ENCODE measurements at regions not wholly inside any gene's neighbourhood (a gene's known extent, or its start where the extent isn't known, plus 50 kb on each side); places are given as distances from the start of the nearest gene placed in this dataset.
A peak's percentile ranks its signal among the peaks of the same experiment; 100 is the strongest.

- peak; percentile 62 for ATAC-seq (ENCODE audit: poor library complexity)
- Histone ChIP-seq H3K36me3 (ENCODE audit: insufficient read depth, low read length) (peaks cover 25% of the 10 kb centered on the region), H3K27me3 (ENCODE audit: control insufficient read depth in 1 of 2, insufficient read depth in 2 of 2, low read length in 2 of 2) (no peaks in the 10 kb centered on the region), H3K27ac (ENCODE audit: low read depth in 1 of 2, low read length in 2 of 2) (peak overlapping the region; percentile 48 to 86), H3K4me1 (ENCODE audit: insufficient read depth, low read length) (peaks cover 8% of the 10 kb centered on the region), H3K4me3 (ENCODE audit: low read length) (peak overlapping the region; percentile 11), H3K9me3 (ENCODE audit: control insufficient read depth in 1 of 2, insufficient read depth in 1 of 2, low read length in 2 of 2) (peaks cover 4 to 20% of the 10 kb centered on the region in 2 experiments)
- Mint-ChIP-seq H3K9me3 (peaks cover 27% of the 10 kb centered on the region), H3K4me3 (peak overlapping the region; percentile 62), H3K4me1 (ENCODE audit: low read depth) (peaks cover 38% of the 10 kb centered on the region), H3K27me3 (no peaks in the 10 kb centered on the region), H3K36me3 (ENCODE audit: low read depth) (peaks cover 79% of the 10 kb centered on the region), H3K27ac (peak overlapping the region; percentile 94)
- ChIA-PET CTCF (no interaction called here), POLR2A (no interaction called here)
- DNase-seq: peak in 3 of 14 experiments; percentile 71 to 84 (median 80)
- intact Hi-C loops (cut with DNase I, micrococcal nuclease): loop anchor here (2.0 to 5.0 kb wide), 7 partner anchors 21 to 1642 kb away; partner anchors contain the start of genes ASMTL (in 2 of the 2) and CD99 (in 1 of the 2)
- no peak for TF ChIP-seq CTCF (IDR thresholded peaks at IDR 0.05)
These were observed 61.6 kb upstream of the CD99 start for GRCh38 chrX:2629316-2630007.

GRCh38 chrX:2628751-2629315 is 62.3 kb upstream of the CD99 start:
- Histone ChIP-seq H3K4me1 (ENCODE audit: insufficient read depth, low read length) (peaks cover 8% of the 10 kb centered on the region), H3K27me3 (ENCODE audit: control insufficient read depth in 1 of 2, insufficient read depth in 2 of 2, low read length in 2 of 2) (no peaks in the 10 kb centered on the region), H3K9me3 (ENCODE audit: control insufficient read depth in 1 of 2, insufficient read depth in 1 of 2, low read length in 2 of 2) (peaks cover 4 to 20% of the 10 kb centered on the region in 2 experiments), H3K4me3 (ENCODE audit: low read length) (no peak overlapping the region), H3K36me3 (ENCODE audit: insufficient read depth, low read length) (peaks cover 25% of the 10 kb centered on the region), H3K27ac (ENCODE audit: low read depth in 1 of 2, low read length in 2 of 2) (peak overlapping the region; percentile 48 to 86)
- peaks cover 38% of the 10 kb centered on the region for H3K4me1 Mint-ChIP-seq (ENCODE audit: low read depth)
- TF ChIP-seq CTCF (IDR thresholded peaks at IDR 0.05): no peak
- peaks cover 86% of the 10 kb centered on the region for H3K36me3 Mint-ChIP-seq (ENCODE audit: low read depth)
- peak; percentile 28 for ATAC-seq (ENCODE audit: poor library complexity)
- CTCF ChIA-PET: no interaction called here
- POLR2A ChIA-PET: no interaction called here
- H3K4me3 Mint-ChIP-seq: peak overlapping the region; percentile 62
- H3K27me3 Mint-ChIP-seq: no peaks in the 10 kb centered on the region
- H3K27ac Mint-ChIP-seq: peak overlapping the region; percentile 94
- peak in 5 of 14 experiments; percentile 5 to 75 (median 61) for DNase-seq
- intact Hi-C loops (cut with DNase I, micrococcal nuclease): loop anchor here in 1 of 2 experiments (5.0 kb wide), 3 partner anchors 977 to 1642 kb away; partner anchors contain the start of gene ASMTL
- peaks cover 27% of the 10 kb centered on the region for H3K9me3 Mint-ChIP-seq

GRCh38 chrX:2627272-2627867 is 63.7 kb upstream of the CD99 start:
- Mint-ChIP-seq H3K4me3 (no peak overlapping the region), H3K9me3 (peaks cover 27% of the 10 kb centered on the region), H3K27me3 (no peaks in the 10 kb centered on the region), H3K4me1 (ENCODE audit: low read depth) (peaks cover 38% of the 10 kb centered on the region), H3K36me3 (ENCODE audit: low read depth) (peaks cover 96% of the 10 kb centered on the region), H3K27ac (peak overlapping the region; percentile 54)
- H3K27me3 ChIP-seq (ENCODE audit: control insufficient read depth in 1 of 2, insufficient read depth in 2 of 2, low read length in 2 of 2): no peaks in the 10 kb centered on the region
- TF ChIP-seq CTCF (IDR thresholded peaks at IDR 0.05): peak; percentile 46
- no peak overlapping the region for H3K27ac ChIP-seq (ENCODE audit: low read depth in 1 of 2, low read length in 2 of 2)
- intact Hi-C loops (cut with DNase I, micrococcal nuclease): loop anchor here in 1 of 2 experiments (2.0 to 5.0 kb wide), 4 partner anchors 17 to 1640 kb away; partner anchors contain the start of gene ASMTL
- H3K9me3 ChIP-seq (ENCODE audit: control insufficient read depth in 1 of 2, insufficient read depth in 1 of 2, low read length in 2 of 2): peaks cover 4 to 20% of the 10 kb centered on the region in 2 experiments
- peaks cover 8% of the 10 kb centered on the region for H3K4me1 ChIP-seq (ENCODE audit: insufficient read depth, low read length)
- no peak overlapping the region for H3K4me3 ChIP-seq (ENCODE audit: low read length)
- DNase-seq (peak in 9 of 14 experiments; percentile 22 to 69 (median 44)), ATAC-seq (ENCODE audit: poor library complexity) (no peak)
- peaks cover 39% of the 10 kb centered on the region for H3K36me3 ChIP-seq (ENCODE audit: insufficient read depth, low read length)
- ChIA-PET CTCF (no interaction called here), POLR2A (no interaction called here)
